HG03432 (cell line): ENCODE measurements at regions not wholly inside any gene's neighbourhood (a gene's known extent, or its start where the extent isn't known, plus 50 kb on each side); places are given as distances from the start of the nearest gene placed in this dataset.
"Not testable (repeated sequence)": the region's sequence is repeated elsewhere in the genome, so short reads cannot be mapped to it uniquely, and the experiment has no call there.

Experiments used
- ATAC-seq: cut with Tn5 transposase; IDR thresholded peaks from one replicate; pipeline ENCODE4 v1.9.1; 2021; ENCODE audit warnings: mild to moderate bottlenecking, moderate library complexity; ENCODE audit not compliant: unreplicated experiment

DNA sequence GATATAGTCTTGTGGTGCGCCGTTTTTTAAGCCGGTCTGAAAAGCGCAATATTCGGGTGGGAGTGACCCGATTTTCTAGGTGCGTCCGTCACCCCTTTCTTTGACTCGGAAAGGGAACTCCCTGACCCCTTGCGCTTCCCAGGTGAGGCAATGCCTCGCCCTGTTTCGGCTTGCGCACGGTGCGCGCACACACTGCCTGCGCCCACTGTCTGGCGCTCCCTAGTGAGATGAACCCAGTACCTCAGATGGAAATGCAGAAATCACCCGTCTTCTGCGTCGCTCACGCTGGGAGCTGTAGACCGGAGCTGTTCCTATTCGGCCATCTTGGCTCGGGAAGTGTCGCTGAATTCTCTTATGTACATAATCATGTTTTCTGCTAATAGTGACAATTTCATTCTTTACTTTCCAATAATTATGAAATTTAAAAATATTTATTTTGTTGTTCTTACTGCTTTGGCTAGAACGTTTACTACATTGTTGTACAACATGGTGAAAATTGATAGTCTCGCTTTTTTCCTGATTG is 61.2 kb upstream of the MINDY3 start:
- ATAC-seq, result not testable (repeated sequence)

DNA sequence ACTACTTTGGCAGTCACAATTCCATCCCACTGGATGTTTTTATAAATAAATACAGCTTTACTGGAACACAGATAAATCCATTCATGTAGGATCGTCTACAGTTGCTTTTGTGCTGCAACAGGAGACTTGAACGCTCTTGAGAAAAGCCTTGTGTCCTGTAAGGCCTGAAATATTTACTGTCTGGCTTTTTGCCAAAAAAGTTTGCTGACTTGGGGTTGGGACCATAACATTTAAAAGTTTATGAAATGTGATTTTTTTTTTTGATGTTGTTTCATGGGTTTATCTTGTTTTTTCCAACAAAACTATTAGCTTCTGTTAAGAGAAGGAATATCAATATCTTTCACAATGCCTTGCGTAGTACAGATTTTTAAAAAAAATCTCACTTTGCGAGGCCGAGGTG is 71.1 kb upstream of the MINDY3 start:
- no peak for ATAC-seq

DNA sequence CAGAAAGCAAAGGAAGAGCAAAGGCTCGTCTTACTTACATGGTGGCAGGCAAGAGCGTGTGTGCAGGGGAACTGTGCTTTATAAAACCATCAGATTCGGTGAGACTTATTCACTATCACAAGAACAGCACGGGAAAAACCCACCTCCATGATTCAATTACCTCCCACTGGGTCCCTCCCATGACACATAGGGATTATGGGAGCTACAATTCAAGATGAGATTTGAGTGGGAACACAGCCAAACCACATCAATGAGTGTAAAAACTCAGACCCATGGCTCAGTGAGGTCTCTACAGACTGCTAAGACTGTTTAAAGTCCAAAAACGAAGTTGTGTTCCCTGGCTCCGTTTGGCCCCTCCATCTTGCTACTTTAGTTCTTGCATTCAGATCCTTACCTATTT is 79.2 kb upstream of the MINDY3 start:
- not testable (repeated sequence) for ATAC-seq

DNA sequence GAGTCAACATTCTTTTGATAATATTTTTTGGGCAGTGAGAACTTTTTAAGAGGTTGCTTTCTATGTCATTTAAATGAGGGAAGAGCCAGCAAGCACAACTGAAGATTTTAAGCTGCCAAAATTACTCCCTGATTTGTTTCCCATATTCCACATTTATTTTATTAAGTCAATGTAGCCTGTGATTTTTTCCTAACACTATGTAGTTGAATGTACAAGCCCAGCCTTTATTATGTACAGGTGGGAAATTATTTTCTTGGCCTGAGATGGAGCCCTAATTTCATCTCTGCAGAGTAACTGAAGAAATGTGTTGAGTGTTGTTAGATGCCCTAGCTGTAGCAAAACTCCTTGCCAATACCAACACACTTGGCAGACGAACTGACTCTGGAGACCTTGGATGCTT is 83.1 kb upstream of the MINDY3 start:
- no peak for ATAC-seq

DNA sequence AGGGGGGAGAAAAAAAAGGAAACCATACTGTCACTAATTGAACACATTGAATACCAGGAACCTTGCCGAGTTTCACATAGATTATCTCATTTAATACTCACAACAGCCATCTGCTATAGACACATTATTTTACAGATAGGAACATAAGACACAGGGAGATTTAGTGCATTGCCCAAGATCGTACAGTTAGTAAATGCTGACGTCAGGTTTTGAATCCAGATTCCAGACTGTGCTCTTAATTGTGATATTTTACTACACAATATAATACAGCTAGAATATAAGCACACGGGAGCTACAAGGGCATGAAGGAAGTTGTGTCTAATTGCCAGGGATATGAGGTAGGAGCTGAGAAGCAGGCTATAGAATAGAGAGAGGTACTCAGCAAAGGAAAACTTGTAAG is 93.9 kb upstream of the MINDY3 start:
- ATAC-seq, result no peak

DNA sequence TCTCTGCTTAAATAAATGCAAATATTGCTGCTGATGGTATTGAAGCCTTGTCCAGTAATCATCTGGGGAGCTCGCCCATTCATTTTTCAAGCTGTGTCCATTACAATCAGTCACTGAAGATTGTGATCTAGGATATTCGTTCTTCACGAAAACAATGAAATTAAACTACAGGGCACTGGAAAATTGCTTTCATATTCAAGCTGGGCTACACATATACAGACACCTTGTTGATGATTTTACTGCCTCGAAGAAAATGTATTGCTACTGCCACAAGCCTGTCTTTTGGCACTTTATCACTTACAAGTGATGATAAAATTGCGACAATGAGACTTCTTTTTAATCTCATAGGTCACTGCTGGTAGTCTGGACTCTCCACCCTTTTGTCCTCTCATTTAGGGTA is 100.0 kb upstream of the MINDY3 start:
- ATAC-seq, result no peak

DNA sequence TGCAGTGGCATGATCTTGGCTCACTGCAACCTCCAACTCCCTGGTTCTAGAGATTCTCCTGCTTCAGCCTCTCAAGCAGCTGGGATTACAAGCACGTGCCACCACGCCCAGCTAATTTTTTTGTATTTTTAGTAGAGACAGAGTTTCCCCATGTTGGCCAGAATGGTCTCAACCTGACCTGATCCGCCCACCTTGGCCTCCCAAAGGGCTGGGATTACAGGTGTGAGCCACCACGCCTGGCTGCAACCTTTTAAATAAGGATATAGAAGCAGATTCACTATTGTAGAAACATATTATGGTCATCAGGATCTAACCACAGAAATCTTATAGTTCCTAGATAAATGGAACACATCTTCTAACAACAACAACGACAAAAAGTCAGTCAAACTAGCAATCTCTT is 112.4 kb upstream of the MINDY3 start:
- ATAC-seq, result not testable (repeated sequence)

DNA sequence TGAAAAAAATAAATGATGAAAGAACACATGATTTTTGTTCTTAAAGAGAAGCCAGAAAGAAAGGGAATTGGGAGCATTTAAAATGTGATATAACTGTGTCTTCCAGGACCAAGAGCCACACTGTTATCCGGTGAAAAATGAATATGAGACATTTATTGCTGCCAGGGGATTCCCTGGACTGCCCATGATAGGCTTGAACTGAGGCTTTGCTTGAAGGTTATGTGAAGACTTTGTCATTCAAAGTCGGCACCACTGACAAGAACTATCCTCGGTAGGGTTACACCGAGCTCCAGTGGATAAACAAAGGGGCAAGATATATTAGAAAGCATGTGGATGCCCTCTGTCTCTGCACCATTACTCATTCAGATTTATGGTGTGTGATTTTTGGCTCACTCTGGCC is 125.4 kb upstream of the MINDY3 start:
- no peak for ATAC-seq

DNA sequence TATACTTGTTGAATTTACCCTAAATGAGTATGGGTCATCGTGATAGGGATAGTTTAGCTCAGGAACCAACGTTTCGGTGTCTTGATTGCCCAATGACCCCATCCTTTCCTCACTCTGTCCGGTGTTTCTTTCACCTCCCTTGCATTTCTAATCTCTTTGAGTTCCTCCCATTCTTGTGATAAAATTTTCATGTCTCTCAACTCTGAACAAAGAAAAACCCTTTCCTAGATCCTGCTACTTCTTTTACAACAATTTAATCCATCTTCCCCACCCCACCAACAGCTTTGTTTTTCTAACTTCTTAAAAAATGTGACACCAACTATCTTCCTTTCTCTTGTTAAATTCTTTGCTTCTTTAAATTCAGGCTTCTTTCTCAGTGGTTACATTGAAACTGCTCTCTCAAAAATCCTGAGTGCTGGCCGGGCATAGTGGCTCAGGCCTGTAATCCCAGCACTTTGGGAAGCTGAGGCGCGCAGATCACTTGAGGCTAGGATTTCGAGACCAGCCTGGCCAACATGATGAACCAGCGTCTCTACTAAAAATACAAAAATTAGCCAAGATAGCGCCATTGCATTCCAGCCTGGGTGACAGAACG is 130.3 kb upstream of the MINDY3 start:
- no peak for ATAC-seq

DNA sequence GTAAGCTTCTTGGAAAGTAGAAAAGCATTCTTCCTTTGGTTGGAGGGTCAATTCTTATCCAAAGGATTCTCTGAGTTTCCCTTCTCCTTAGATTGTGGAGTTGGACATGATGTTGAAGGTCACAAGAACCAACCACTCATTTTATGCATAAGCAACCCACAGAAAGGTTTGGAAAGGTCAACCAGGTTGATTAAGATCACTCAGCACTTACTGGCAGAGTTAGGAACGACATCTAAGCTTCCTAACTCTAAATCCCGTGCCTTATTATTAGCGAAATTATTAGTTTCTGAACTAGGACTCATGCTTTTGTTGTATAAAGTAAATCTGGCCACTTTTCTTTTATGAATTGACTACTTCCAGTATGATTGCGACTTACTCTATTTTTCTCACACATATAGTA is 137.0 kb upstream of the MINDY3 start:
- no peak for ATAC-seq

DNA sequence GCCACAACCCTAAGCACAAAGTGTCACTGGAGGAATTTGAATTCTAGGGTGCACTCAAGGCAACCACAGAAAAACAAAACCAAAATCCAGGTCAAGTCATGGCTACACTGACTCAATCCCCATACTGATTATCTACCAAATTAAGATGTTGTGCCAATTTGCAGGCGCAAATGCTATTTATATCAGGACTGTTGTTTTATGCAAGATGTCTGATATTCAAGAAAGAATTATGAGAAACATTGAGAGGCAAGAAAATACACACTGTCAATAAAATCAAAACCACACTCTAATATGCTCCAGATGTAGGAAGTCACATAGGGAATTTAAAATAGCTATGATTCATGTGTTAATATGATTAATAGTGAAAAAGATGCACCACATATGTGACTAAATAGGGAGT is 141.3 kb upstream of the MINDY3 start:
- no peak for ATAC-seq

DNA sequence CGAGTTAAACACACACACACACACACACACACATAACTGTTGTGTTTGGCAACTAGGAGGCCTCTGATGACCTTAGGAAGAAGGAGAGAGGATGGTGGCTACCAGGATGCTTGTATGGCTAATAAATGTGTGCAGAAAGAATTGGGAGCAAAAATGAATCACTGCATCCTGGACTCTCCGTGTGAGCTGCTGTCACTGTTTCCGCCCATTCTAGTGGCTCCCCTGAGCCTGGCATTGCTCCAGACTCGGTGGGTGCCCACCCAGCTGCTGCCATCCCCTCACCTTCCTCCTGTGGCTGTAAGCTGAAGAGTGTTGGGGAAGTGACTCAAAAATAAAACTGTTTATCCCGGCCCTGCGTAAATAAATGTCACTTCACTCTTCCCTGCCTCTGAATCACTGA is 149.5 kb upstream of the MINDY3 start:
- no peak for ATAC-seq

DNA sequence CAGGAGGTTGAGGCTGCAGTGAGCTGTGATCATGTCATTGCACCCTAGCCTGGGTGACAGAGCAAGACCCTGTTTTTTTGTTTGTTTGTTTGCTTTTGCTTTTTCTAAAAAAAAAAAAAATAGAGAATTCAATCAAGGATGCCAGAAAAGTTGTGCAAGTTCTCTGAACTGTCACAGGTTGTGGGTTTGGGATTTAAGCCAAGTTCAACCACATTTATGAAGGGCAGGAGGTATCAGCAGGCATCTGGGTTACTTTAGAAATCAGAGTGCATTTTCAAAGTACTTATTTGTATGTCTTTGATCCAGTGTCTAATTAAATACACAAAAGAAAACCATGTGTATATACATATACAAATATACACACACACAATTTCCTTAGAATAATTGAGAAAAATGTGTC is 151.2 kb upstream of the MINDY3 start:
- ATAC-seq, result no peak

DNA sequence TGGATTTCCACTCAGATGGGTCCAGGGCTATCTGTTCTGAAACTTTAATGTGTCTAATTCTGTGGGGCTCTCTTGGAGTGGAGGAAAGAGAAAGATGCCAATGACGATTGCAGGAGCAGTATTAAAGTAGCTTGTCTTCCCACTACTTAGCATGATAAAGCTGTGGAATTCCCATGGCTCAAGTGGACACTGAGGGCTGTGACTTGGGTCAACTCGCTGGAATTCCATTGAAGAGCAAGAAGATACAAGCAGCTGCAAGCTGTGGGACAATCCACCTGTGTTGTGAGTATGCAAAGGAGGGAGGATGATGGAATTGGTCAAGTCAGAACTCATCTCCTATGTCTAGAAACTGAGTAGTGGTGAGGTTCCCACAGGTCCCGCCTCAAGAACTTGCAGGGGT is 154.2 kb upstream of the MINDY3 start:
- ATAC-seq, result no peak

DNA sequence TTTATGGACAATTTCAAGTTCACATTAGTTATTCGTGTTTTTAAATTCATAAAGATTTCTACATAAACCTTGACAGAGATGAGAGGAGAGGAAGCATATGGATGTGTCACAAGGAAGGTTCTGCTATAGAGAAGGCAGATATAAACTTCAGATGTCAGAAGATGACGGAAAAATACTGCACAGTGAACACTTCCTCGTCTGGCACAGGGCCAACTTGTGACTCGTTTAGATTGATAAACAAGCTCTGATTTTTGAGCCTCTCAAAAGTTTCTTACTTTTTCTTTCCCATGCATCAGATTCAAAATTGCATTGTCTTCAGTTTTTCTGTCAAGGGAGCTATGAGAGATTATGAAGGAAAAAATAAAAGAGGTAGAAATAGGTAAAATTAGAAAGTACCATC is 156.4 kb upstream of the MINDY3 start:
- no peak for ATAC-seq

DNA sequence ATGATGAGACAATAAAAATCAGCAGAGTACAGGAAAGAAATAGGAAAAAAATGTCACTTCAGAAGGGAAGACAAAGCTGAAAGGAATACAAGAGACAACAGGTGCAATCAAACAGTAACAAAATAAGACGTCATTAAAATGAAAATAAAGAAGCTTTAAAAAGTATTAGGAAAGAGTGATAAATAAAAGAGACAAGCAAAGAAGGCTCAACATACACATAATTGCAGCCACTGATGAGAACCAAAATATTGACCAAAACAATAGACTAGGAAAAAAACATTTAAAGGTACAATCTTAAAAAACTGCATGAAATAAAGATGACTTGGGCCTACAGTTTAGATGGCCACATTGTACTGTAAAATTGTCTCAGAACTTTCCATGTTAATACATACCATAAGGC is 160.5 kb upstream of the MINDY3 start:
- ATAC-seq, result no peak

DNA sequence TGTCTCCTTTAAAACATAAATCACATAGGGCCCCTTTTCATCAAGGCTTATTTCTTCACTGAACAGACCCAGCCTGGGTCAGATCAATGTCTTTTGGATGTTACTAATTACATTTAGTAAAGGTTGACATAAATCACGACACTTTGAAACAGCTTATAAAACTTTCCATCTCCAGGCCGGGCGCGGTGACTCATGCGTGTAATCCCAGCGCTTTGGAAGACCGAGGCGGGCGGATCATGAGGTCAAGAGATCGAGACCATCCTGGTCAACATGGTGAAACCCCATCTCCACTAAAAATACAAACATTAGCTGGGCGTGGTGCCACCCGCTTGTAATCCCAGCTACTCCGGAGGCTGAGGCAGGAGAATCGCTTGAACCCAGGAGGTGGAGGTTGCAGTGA is 166.5 kb upstream of the MINDY3 start:
- not testable (repeated sequence) for ATAC-seq

DNA sequence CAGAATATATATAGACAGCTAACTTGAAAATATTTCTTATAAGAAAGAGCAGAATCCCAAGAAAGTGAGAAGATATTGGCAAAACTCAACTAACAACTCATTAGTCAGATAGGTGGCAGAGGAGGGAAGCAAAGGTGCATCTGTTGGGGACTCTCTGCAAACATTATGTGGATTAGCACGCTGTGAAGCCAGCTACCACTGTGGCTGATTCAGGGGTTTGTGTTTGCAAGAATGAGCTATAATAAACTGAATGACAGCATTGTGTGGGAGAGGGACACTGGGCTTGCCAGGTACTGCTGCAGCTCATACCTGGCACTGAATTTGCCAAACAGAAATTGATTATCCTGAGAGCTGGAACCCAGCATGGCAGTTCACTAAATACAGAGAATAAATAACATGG is 170.3 kb upstream of the MINDY3 start:
- no peak for ATAC-seq

DNA sequence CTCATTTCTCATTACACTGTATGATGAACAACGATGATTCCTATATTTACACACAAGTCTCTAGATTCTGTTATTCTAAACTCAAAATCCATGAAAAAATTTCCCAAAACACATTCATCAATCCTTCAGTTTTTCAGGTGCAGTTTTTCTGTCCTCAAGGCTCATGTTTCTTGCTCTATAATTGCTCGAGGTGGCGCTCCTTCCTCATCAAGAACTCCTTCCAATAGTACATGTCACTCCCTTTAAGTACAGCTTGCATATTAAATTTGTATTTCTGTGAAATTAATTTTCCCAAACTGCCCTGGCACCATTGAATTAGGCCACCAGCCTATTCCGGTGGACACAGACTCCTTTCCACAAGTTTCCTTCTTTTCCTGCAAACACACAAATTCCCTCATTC is 188.7 kb upstream of the MINDY3 start:
- ATAC-seq, result no peak

DNA sequence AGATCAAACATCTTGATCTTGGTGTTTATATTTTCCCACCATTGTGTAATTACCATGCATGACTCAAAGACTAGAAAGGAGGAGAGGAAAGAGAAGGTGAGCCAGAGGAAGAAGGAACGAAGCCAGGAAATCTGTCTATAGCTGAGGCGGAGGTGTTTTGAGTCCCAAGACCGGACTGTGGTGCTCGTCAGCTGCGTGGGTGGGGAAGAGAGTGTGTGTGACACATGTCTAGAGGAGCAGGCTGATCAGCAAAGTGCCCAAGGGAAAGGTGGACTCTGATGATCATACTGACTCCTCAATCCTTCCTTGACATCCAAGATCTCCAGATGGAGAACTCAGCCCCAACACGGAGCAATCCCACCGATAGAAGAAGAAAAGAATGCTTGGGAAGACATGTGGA is 189.5 kb upstream of the MINDY3 start:
- ATAC-seq, result no peak

DNA sequence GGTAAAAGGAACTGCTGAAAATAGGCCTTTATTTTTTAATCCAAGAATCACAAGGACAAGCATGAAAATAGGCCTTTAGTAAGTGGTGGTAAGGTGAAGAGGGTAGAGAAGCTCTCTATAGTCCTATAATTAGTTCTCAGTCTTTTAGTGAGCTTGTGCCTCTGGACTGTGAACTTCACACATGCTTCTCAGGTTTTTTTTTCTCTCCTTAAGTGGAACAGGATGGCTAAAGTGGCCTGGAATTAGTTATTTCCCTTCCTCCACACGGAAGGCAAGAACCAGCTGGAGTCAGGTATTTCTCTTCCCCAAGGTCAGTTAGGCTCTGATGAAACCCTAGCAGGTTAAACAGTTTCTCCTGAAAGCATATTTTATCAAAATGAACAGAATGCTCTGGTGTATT is 203.0 kb upstream of the MINDY3 start:
- ATAC-seq, result no peak

DNA sequence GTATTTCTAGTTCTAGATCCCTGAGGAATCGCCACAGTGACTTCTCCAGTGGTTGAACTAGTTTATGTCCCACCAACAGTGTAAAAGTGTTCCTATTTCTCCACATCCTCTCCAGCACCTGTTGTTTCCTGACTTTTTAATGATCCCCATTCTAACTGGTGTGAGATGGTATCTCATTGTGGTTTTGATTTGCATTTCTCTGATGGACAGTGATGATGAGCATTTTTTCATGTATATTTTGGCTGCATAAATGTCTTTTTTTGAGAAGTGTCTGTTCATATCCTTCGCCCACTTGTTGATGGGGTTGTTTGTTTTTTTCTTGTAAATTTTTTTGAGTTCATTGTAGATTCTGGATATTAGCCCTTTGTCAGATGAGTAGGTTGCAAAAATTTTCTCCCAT is 223.2 kb upstream of the MINDY3 start:
- ATAC-seq, result not testable (repeated sequence)

DNA sequence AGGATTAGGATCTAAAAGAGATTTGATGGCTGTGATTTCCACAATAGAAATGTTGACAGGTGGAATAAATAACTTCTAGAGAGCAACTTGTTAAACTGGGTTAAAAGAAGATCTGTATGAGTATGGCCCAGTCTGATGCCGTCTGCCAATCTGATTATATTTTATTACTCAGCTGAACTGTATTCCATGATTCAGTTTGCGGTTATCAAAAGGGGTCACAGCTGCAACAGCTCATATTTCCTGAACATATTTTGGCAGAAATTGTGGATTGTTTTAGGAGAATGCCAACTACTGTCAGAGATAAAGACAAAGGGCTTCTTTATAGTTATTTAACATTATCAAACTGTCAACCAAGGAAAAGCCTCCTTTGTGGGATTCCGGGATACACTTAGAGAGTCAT is 244.8 kb upstream of the MINDY3 start:
- ATAC-seq, result no peak
